A549 (cell line): ENCODE measurements at regions not wholly inside any gene's neighbourhood (a gene's known extent, or its start where the extent isn't known, plus 50 kb on each side); places are given as distances from the start of the nearest gene placed in this dataset.

Source experiments
- ATAC-seq, 2 experiments: fragments of 200-7000 bp in 1 of 2; fragments of >200 bp in 1 of 2; cut with Nextera tagmentation in 1 of 2; cut with Tn5 transposase in 1 of 2; 3 replicates each; pipeline versions ENCODE4 v1.8.0 to v1.9.1; 2018 to 2020; ENCODE audit warnings: mild to moderate bottlenecking in 1 of 2, moderate library complexity in 1 of 2
- CTCF ChIA-PET: fragments of 300-600 bp; sonication (Branson Sonifier 250); formaldehyde crosslinking; extraction: SDS; loops from one replicate; lab custom pipeline; 2021; ENCODE audit warnings: antibody characterized with exemption, inconsistent platforms; lab: Yijun Ruan, JAX
- POLR2A ChIA-PET: fragments of 350-600 bp; formaldehyde crosslinking; extraction: SDS; loops from one replicate; lab custom pipeline; 2021; ENCODE audit warnings: antibody characterized with exemption, inconsistent platforms; lab: Yijun Ruan, JAX
- DNase-seq, 2 experiments: peaks; one replicate each; pipeline versions ENCODE4 v3.0.0 to v3.0.0-alpha.2; 2011 to 2016; ENCODE audit warnings: low read depth in 1 of 2, low spot score in 1 of 2
- FAIRE-seq: peaks from 2 replicates; lab custom pipeline; 2011; peaks lifted over from hg19 to GRCh38; lab: Jason Lieb, UNC
- H3K27ac ChIP-seq, 2 experiments: fragments of >200 bp; sonication (Bioruptor Twin); formaldehyde crosslinking; 3 replicates each; pipeline ENCODE4 v1.5.1; 2016 to 2017
- H3K4me1 ChIP-seq: fragments of >200 bp; sonication (Bioruptor Twin); formaldehyde crosslinking; 3 replicates; pipeline ENCODE4 v1.6.1; 2016
- H3K4me2 ChIP-seq: fragments of >200 bp; sonication (Bioruptor Twin); formaldehyde crosslinking; 3 replicates; pipeline ENCODE4 v1.6.1; 2016
- H3K4me3 ChIP-seq: fragments of >200 bp; sonication (Bioruptor Twin); formaldehyde crosslinking; 3 replicates; pipeline ENCODE4 v1.5.1; 2016
- H3K9me3 ChIP-seq: fragments of >200 bp; sonication (Bioruptor Twin); formaldehyde crosslinking; 3 replicates; pipeline ENCODE4 v1.6.1; 2016
- BHLHE40 ChIP-seq: IDR thresholded peaks from 2 replicates; pipeline ENCODE4 v1.6.1; 2012; ENCODE audit warnings: low read depth, low read length, inconsistent platforms
- CHD2 ChIP-seq: fragments of 150-350 bp; IDR thresholded peaks from 2 replicates; pipeline ENCODE4 v1.6.1; 2014; ENCODE audit warnings: low read length; ENCODE audit not compliant: partially characterized antibody
- EHF ChIP-seq: fragments of 250-450 bp; sonication (Bioruptor Pico); IDR thresholded peaks from 2 replicates; pipeline ENCODE4 v1.5.0; 2020; ENCODE audit warnings: mild to moderate bottlenecking
- ESRRA ChIP-seq: fragments of 150-350 bp; IDR thresholded peaks from 2 replicates; pipeline ENCODE4 v1.6.1; 2014; ENCODE audit warnings: mild to moderate bottlenecking, low read length, borderline replicate concordance
- FOSL2 ChIP-seq, 2 experiments: fragments of 450-650 bp in 1 of 2; fragments of >200 bp in 1 of 2; sonication (Bioruptor Twin) in 1 of 2; formaldehyde crosslinking; IDR thresholded peaks; 2 replicates each; pipeline versions ENCODE4 v1.5.0 to v1.6.1; 2016 to 2020; ENCODE audit warnings: mild to moderate bottlenecking in 1 of 2, moderate library complexity in 1 of 2
- FOXS1 ChIP-seq: fragments of 250-450 bp; sonication (Bioruptor Pico); IDR thresholded peaks from 2 replicates; pipeline ENCODE4 v1.5.0; 2020; ENCODE audit warnings: mild to moderate bottlenecking, moderate library complexity
- HEYL ChIP-seq: fragments of 250-450 bp; sonication (Bioruptor Pico); IDR thresholded peaks from 2 replicates; pipeline ENCODE4 v1.8.0; 2021; ENCODE audit warnings: mild to moderate bottlenecking, moderate library complexity
- HOXA7 ChIP-seq: fragments of 250-450 bp; sonication (Bioruptor Pico); IDR thresholded peaks from 2 replicates; pipeline ENCODE4 v1.5.0; 2020; ENCODE audit warnings: mild to moderate bottlenecking, moderate library complexity
- KDM5A ChIP-seq: fragments of 200-600 bp; sonication (generic); IDR thresholded peaks from 2 replicates; pipeline ENCODE4 v1.6.1; 2016; ENCODE audit warnings: antibody characterized with exemption, mild to moderate bottlenecking
- MAFK ChIP-seq: fragments of 450-650 bp; IDR thresholded peaks from 2 replicates; pipeline ENCODE4 v1.6.1; 2014; ENCODE audit not compliant: partially characterized antibody
- NFE2L2 ChIP-seq: fragments of 150-350 bp; conservative IDR thresholded peaks from 2 replicates; pipeline ENCODE4 v1.6.1; 2014; ENCODE audit warnings: low read length
- NR3C1 ChIP-seq: fragments of >200 bp; sonication (Bioruptor Twin); formaldehyde crosslinking; IDR thresholded peaks from 3 replicates; pipeline ENCODE4 v1.6.1; 2017
- POLR2A ChIP-seq: IDR thresholded peaks from 2 replicates; pipeline ENCODE4 v1.6.1; 2012; ENCODE audit warnings: mild to moderate bottlenecking, low read length
- RAD21 ChIP-seq, 2 experiments: fragments of >200 bp in 1 of 2; sonication (Bioruptor Twin) in 1 of 2; formaldehyde crosslinking in 1 of 2; IDR thresholded peaks in 1 of 2; conservative IDR thresholded peaks in 1 of 2; 2 replicates in 1 of 2; 3 replicates in 1 of 2; pipeline ENCODE4 v1.6.1; 2012 to 2018; ENCODE audit warnings: inconsistent platforms in 1 of 2
- RFX5 ChIP-seq: fragments of 450-650 bp; IDR thresholded peaks from 2 replicates; pipeline ENCODE4 v1.7.1; 2014; ENCODE audit warnings: antibody characterized with exemption, mild to moderate bottlenecking, moderate library complexity
- SREBF2 ChIP-seq: fragments of 450-650 bp; IDR thresholded peaks from 2 replicates; pipeline ENCODE4 v1.6.1; 2014; ENCODE audit warnings: mild to moderate bottlenecking, moderate library complexity
- TP53 ChIP-seq: fragments of 250-450 bp; sonication (Bioruptor Pico); IDR thresholded peaks from 2 replicates; pipeline ENCODE4 v1.5.0; 2021; ENCODE audit warnings: mild to moderate bottlenecking, moderate library complexity
- ZSCAN20 ChIP-seq: fragments of 250-450 bp; sonication (Bioruptor Pico); IDR thresholded peaks from 2 replicates; pipeline ENCODE4 v1.8.0; 2022; ENCODE audit warnings: mild to moderate bottlenecking, moderate library complexity
- WGBS: methylation state at CpG from one replicate; pipeline ENCODE4 v1.1.6; 2017; ENCODE audit errors: missing lambda C conversion rate; 5-methylcytosine and 5-hydroxymethylcytosine counted together
- TF ChIP-seq, protein P1 (sequence below): fragments of 200-600 bp; sonication (generic); IDR thresholded peaks from 2 replicates; pipeline ENCODE4 v1.6.1; 2016; ENCODE audit warnings: antibody characterized with exemption, mild to moderate bottlenecking, moderate library complexity
- TF ChIP-seq, protein P2 (sequence below): fragments of 150-350 bp; IDR thresholded peaks from 2 replicates; pipeline ENCODE4 v1.6.1; 2014; ENCODE audit warnings: low read depth, mild to moderate bottlenecking, low read length
- TF ChIP-seq, protein P3 (sequence below): fragments of >200 bp; sonication (Bioruptor Twin); formaldehyde crosslinking; IDR thresholded peaks from 3 replicates; pipeline ENCODE4 v1.6.1; 2016
- TF ChIP-seq, protein P4 (sequence below): IDR thresholded peaks from 2 replicates; pipeline ENCODE4 v1.6.1; 2012; ENCODE audit warnings: low read depth, borderline replicate concordance
- TF ChIP-seq, protein P5 (sequence below): fragments of >200 bp; sonication (Bioruptor Twin); formaldehyde crosslinking; IDR thresholded peaks from 2 replicates; pipeline ENCODE4 v1.6.1; 2016

DNA sequence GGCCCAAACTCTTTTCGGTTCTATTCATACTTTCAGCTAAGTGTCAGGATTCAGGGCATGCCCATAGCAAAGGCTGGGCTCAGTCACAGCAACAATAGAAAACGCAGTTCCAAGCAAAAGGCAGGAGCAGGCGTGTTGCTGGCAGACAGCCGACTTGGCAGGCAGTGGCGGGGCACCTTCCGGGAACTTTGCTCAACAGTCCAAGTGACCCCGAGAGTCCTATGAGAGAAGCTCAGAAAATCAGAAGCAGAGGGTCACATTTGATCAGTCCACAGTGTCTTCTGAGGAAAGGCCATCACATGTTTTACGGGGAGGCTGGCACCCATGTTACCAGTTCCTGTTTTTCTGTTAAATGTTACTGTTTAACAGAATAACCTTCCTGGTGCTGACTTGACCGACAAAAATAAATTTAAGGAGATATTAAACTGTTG, 115.0 kb downstream of the DACT1 start (continued):
- TF ChIP-seq RFX5 = no peak
- TF ChIP-seq ESRRA = no peak
- TF ChIP-seq POLR2A = no peak
- TF ChIP-seq, protein P1, sequence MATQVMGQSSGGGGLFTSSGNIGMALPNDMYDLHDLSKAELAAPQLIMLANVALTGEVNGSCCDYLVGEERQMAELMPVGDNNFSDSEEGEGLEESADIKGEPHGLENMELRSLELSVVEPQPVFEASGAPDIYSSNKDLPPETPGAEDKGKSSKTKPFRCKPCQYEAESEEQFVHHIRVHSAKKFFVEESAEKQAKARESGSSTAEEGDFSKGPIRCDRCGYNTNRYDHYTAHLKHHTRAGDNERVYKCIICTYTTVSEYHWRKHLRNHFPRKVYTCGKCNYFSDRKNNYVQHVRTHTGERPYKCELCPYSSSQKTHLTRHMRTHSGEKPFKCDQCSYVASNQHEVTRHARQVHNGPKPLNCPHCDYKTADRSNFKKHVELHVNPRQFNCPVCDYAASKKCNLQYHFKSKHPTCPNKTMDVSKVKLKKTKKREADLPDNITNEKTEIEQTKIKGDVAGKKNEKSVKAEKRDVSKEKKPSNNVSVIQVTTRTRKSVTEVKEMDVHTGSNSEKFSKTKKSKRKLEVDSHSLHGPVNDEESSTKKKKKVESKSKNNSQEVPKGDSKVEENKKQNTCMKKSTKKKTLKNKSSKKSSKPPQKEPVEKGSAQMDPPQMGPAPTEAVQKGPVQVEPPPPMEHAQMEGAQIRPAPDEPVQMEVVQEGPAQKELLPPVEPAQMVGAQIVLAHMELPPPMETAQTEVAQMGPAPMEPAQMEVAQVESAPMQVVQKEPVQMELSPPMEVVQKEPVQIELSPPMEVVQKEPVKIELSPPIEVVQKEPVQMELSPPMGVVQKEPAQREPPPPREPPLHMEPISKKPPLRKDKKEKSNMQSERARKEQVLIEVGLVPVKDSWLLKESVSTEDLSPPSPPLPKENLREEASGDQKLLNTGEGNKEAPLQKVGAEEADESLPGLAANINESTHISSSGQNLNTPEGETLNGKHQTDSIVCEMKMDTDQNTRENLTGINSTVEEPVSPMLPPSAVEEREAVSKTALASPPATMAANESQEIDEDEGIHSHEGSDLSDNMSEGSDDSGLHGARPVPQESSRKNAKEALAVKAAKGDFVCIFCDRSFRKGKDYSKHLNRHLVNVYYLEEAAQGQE = no peak

DNA sequence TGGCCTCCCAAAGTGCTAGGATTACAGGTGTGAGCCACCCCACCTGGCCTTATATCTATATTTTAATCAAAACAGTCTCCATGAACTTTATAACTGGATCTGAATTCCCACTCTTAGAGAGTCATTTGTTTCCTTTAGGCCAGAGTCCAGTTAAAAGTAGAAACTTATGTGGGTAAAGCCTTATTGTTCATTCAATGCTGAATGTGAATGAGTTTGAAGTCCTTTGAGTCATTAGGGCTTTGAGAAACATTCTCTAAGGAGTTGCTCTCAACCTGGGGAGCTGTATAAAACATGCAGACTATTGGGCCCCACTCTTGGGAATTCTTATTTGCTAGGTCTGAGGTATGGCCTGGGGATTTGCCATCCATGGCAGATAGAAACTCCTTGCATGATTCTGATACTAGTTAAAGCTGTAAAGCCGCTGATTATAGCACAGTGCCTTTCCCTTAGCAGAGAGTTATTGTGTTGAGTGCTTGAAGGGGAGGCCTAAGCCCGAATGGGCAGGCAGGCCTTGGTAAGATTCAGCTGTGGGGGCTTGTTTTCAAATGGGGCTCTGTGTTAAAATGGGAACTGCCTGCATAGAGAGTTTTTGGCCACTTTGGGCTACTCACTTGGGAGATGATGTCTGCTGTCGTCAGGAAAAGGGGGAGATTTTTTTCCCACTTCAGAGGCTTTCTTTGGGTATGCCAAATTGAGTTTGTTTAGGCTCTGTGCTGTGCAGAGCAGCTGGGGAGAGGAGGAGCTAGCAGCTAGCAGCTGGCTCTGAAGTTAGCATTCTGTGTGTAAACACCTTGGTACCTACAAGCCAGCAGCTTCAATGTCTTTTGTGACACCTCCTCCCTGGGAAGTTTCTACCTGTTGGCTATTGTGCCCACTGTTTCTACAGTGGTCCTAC, 117.5 kb downstream of the DACT1 start:
- FAIRE-seq (no peak), DNase-seq (no peak), ATAC-seq (no peak)
- Histone ChIP-seq H3K4me2 (no peak overlapping the region), H3K9me3 (no peaks in the 10 kb centered on the region), H3K27ac (no peak overlapping the region), H3K4me3 (no peak overlapping the region), H3K4me1 (peaks cover 17% of the 10 kb centered on the region)
- POLR2A ChIA-PET = no interaction called here
- TF ChIP-seq RAD21 (conservative IDR thresholded peaks at IDR 0.05 in 1 of 2, IDR thresholded peaks at IDR 0.05 in 1 of 2) (no peak), NR3C1 (no peak), BHLHE40 (no peak), FOSL2 (IDR thresholded peaks at IDR 0.05) (no peak), FOSL2 (CRISPR knock-in tag; IDR thresholded peaks at IDR 0.05) (no peak), FOXS1 (no peak), TP53 (CRISPR knock-in tag) (no peak), SREBF2 (no peak), MAFK (no peak), ZSCAN20 (CRISPR knock-in tag) (no peak), EHF (no peak), NFE2L2 (no peak), KDM5A (no peak), CHD2 (no peak), HEYL (CRISPR knock-in tag) (no peak), HOXA7 (no peak)
- TF ChIP-seq, protein P2, sequence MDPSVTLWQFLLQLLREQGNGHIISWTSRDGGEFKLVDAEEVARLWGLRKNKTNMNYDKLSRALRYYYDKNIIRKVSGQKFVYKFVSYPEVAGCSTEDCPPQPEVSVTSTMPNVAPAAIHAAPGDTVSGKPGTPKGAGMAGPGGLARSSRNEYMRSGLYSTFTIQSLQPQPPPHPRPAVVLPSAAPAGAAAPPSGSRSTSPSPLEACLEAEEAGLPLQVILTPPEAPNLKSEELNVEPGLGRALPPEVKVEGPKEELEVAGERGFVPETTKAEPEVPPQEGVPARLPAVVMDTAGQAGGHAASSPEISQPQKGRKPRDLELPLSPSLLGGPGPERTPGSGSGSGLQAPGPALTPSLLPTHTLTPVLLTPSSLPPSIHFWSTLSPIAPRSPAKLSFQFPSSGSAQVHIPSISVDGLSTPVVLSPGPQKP = no peak
- TF ChIP-seq, protein P1 = no peak
- TF ChIP-seq, protein P3, sequence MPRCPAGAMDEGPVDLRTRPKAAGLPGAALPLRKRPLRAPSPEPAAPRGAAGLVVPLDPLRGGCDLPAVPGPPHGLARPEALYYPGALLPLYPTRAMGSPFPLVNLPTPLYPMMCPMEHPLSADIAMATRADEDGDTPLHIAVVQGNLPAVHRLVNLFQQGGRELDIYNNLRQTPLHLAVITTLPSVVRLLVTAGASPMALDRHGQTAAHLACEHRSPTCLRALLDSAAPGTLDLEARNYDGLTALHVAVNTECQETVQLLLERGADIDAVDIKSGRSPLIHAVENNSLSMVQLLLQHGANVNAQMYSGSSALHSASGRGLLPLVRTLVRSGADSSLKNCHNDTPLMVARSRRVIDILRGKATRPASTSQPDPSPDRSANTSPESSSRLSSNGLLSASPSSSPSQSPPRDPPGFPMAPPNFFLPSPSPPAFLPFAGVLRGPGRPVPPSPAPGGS = no peak
- TF ChIP-seq, protein P4, sequence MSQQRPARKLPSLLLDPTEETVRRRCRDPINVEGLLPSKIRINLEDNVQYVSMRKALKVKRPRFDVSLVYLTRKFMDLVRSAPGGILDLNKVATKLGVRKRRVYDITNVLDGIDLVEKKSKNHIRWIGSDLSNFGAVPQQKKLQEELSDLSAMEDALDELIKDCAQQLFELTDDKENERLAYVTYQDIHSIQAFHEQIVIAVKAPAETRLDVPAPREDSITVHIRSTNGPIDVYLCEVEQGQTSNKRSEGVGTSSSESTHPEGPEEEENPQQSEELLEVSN = no peak
- TF ChIP-seq, protein P5, sequence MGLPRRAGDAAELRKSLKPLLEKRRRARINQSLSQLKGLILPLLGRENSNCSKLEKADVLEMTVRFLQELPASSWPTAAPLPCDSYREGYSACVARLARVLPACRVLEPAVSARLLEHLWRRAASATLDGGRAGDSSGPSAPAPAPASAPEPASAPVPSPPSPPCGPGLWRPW = no peak
- CTCF ChIA-PET = interaction anchor here (0.6 to 1.5 kb wide), 2 partner anchors 13 to 115 kb away, joined by 3 to 4 read pairs; no protein-coding TSS in a partner anchor
- WGBS = 67% methylated on average over 3 of the region's 3 CpGs
